ENCODE measurements at regions not wholly inside any gene's neighbourhood (a gene's known extent, or its start where the extent isn't known, plus 50 kb on each side); places are given as distances from the start of the nearest gene placed in this dataset.

DNA sequence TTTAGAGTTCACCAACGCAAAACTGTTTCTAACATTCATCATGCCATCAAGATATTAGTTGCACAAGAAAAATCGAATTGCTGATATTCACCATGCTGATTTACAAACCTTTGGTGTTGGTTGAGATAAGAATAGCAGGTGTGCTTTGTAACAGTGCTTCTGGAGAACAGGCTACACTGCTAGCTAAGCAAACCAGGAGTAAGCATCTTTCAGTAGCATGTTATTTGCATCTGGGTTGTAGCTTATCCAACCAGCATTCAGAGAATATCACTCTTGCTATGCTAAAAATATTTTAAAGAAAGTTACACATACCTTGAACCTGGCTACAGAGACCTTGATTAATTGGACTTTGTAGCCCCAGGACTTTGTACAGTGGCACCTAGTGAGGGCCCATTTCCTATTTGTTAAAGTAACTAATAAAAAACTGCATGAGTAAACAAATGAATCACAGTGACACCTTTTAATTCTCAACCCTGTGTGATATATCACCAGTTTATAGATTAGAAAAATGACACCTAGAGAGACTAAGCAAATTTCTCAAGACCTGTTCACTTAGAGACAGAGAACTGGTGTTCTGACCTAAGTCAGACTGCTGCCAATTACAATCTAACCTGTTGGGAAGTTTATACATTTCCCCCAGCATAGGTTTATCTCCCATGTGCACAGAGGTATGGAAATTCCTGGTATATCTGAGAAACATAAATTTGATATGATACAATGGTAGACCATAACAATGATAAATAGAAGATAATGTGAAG is 435.5 kb upstream of the TGFBR2 start:
- no peak for DNase-seq

DNA sequence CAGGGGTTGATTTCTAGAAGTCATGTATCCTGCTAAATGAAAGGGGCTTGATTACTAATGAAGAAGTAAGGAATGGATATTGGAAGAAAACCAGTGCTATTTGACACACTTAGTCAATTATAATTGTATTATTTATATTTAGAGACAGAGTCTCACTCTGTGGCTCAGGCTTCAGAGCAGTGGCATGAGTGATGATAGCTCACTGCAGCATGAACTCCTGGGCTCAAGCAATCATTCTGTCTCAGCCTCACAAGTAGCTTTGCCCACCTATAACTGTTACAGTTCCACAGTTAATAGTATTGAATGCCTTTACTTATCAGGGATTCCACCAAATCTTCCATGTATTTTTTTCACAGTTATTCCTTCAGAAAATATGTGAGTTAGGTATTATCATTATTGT is 432.0 kb upstream of the TGFBR2 start:
- DNase-seq, result no peak

DNA sequence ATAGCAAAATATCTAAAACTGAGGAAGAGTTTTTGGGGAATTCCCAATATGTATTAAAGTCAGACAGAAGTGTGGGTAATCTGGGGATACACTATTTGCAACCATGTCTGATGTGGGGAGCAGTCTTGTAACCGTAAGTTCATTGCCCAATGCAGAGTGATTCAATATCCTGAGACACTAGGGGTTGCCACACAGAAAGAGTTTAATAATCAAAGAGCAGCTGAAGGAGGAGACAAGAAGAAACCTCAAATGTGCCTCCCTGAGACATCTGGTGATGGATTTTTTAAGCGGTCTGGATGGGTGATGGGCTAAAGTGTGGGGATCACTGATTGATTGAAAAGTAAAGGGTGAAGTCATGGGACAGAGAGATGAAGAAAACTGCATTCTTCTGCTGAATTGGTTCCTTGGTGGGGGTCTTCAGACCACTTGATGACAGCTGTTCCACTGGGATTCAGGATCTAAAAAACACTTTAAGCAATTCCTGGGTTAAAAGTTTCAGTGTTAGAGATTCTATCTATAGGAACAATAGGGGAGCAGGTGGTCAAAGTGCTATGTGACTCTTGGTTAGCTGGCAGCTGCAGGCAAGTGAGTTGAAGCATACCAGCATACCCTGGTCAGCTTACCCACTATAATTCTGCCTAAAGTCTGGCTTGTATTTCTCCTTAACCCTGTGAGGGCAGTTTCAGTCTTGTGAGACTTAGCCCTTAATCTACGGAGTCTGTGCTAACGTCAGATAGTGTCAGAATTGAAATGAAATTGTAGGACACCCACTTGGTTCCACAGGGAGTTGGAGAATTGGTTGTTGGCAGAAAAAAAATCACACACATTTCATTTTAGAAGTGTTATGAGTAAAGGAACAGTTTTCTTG is 425.9 kb upstream of the TGFBR2 start:
- no peak for DNase-seq

DNA sequence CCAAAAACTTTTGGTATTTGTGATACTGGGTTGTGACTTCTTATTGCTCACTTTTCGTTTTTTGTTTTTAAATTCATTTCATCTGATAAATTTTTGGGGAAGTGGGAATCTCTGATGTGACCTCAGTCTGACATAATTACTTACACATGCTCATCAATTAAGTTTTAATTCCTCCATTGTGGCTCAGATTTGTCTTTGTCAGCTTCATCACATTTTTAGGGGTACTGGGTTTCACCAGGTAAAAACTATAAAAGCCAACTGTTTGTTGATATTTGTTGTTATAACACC is 425.3 kb upstream of the TGFBR2 start:
- DNase-seq, result no peak

DNA sequence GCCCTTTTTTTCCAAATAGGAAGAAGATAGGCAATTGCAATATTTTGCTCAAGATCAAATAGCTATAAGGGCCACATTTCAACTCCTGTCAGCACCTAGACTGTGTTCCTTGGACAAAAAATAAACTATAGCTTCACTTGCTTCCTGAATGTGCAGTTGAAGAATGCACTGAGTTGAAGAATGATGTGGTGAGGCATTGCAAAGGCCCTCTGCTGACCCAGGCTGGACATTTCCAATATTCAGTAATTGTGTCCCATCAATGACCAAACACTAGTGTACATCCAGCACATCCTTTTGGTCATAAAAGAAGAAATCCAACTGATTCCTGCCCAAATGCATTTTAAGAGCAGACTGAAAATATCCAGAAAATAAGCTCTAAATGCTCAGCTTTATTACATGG is 424.8 kb upstream of the TGFBR2 start:
- DNase-seq, result no peak

DNA sequence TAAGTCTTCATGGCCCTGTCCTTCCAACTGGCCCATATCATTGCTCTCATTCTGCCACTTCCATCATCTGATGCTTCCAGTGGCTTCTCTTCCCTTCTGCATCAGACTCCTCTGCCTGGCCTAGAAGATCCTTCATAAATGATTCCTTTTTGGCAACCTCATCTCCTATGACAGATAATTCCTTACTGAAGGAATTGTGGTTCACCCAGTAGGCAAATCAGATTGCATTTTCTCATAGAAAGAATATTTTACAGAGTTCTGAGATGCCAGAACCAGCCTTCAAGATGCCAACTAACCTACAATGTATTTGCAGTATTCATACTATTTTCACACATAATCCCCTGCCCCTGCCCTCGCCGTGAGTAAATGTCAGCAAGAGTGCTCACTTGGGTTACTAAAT is 423.0 kb upstream of the TGFBR2 start:
- DNase-seq, result no peak

DNA sequence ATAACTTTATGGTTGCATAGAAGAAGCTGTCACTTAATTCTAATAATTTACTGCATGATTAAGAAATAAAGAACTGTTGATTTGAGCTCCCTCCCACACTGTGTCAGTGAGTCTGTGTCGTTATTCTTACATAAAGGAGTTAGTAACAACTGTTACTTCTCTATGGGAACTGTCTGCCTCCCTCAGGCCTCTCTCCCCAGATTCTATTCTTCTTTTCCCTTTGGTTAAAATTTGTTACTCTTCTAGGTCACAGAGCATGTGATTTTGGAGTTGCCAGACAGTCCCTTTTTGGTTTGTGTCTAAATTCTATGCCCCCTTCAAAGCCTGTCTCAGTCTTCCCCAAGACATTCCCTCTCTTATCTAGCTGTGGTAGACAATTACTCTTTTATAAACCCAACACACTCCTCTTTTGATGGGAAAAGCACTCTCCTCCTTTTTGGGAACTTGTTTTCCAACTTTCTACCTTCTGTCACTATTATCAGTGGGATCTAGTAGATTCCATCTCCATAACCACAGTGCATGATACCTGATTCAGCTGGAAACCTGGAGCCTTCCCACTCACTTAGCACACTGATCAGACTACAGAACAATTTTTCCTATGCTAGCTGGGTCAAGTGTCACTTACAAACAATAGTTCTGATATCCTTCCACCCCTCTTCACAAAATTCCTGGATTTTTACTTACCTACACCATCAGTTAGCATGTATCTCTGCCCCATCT is 422.1 kb upstream of the TGFBR2 start:
- DNase-seq, result no peak

DNA sequence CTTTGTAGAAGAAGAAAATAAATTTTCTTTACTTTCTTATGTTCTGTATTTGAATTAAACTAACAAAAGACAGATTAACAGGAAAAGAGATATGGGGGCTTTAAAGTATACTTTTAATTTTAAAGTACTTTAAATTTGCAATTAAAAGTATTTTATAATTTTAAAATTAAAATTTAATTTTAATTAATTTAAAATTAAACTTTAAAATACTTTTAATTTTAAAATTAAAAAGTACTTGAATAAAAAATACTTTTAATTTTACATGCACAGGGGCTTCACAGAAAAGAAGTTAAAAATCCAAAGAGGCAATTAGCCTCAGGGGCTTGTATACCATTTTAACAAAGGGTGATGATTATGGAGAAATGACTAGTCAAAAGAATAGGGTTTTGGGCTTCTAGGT is 420.5 kb upstream of the TGFBR2 start:
- DNase-seq, result no peak

DNA sequence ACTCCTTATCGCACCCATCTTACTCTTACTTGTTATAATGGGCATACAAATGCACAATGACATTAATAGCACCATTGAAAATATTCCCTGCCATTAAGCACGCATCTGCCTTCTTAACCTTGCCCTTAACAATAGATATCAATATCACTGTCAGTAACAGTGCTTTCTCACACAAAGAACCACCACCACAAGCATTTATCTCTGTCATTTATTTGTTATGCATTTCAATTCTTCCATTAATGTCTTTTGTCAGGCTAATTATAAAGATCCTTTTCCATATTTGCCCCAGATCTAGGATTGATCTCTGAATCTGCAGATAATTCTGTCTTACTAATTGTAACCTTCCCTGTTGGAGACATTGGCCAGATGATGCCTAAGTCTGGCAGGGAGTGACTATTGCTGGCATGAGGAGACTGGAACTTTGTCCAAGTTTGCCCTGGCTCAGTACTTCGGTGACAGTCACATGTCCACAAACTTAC is 419.6 kb upstream of the TGFBR2 start:
- DNase-seq, result no peak

DNA sequence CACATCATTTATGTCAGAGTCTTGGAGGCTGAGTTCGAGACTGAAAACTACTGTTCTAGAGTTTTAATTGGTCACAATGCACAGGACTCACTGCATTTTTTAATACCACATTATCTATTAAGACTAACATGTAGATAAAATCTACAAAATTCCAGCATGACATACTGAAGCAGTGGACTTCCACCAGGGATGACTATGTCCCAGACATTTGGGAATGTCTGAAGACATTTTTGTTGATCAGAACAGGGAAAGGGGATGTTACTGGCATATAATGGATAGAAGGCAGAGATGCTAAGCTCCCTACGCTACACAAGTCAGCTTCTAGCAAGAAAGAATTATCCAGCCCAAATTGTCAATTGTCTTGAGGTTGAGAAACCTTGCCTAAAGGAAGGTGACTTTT is 419.0 kb upstream of the TGFBR2 start:
- DNase-seq, result no peak

DNA sequence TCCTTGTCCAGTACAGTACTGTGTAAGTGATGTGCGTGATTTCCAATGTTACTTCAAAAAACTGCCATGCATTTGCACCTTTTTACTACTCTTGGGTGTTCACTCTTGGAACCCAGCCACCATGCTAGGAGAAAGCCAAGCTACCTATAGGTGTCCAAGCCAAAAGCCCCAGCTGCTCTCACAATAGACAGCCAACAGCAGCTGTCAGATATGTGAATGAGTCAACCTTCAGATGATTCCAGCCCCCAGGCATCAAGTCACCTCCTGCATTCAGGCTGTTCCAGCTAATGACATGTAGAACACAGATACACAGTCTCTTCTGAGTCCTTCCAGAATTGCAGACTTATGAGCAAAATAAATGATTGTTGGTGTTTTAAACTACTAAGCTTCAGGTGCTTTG is 417.7 kb upstream of the TGFBR2 start:
- DNase-seq, result no peak

DNA sequence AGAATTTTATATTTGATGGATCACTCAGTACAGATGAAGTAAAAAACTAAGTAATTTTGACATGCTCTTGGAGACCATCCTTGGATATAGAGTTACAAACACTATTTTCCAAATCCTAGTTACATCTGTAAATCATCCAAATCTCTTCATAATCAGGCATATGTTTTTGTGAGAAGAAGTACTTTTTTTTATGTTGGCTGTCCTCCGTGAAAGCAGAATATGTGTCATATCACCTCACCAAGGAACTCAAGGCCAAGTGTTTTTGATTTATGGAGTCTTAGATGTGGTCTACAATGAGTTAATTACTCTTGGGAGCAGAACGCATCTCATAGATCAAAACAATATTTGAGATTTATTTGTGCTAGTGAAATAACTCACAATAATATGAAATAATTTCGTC is 416.5 kb upstream of the TGFBR2 start:
- no peak for DNase-seq

DNA sequence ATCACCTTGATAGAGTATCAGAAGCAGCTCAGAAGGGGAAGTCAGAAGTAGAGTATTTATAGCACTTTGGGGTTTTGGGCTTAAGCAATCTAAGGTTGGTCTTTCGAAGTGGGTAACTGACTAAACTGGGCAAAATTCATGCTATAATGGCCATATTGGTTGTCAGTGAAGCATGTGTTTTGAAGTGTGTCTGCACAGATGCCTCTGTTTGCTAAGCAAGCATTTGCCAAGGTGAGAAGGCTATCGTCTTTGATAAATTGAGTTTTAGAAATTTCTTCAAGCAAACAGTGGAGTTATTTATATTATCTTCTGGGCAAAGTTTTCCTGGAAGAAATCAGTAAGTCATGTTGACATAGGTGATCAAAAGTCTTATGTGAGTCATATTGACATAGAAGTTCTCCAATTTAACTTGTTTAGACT is 412.8 kb upstream of the TGFBR2 start:
- DNase-seq, result no peak

DNA sequence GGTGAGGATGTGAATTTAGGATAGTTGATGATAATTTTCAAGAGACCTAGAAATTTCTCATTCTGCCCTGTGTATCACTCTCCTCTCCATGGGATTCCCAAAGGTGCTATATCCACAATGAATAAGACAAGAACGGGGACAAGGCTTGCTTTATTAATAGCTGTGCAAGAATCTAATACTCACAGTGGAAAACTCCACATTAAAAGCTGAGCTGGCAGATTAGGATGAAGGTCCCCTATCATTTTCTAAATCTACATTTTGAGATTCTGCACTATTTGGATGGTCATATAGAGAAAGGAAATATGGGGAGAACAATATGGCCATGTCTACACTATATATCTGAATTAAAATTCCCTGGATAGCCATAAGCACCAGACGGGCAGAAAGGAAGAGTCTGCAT is 411.0 kb upstream of the TGFBR2 start:
- no peak for DNase-seq

DNA sequence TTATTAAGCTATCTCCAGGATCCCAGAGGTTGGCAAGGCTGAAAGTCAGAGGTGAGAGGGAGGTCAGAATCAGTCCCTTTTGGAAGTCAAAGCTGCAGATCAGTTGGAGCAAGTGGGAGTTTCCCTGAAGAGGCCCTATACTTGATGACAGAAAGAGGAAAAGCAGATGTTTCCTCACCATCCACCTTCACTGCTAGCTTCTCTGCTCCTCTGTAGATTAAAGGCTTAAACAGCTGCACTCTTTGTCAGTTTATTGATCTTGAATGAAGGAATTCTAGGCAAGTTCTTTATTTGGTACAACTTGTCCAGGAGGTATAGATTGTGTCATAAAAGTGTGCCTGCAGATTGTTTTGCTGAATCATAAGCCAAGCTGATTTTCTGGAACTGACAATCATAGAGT is 408.2 kb upstream of the TGFBR2 start:
- DNase-seq, result no peak

DNA sequence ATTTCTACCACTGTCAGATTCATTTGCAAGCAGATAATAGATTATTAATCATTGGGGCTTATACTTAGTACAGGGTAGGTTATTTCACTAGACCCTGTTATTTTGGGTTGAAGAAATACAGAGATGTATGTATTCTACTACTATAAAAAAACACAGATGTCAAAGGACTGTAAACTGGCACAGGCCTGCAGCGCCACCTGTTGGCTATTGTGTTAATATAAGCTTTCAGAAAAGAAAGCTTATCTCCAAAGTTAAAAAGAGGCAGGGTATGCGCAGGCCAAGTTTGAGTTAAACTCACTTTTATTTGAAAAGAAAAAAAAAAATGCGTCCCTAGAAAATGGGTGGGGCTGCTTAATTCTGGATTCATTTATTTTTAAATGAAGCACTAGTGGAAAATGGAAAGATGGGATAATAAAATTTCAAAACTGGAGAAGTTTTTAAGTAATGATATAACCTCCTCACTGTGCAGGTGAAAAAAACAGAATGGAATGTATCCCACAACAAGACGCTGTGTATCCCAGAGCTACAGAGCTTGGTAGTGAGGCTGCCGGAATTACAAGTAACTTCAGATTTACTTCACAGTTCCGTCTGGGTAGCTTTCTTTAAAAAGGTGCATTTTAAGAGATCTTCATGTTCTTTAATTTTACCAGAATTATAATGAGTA is 407.2 kb upstream of the TGFBR2 start:
- peak; percentile 67 for DNase-seq

DNA sequence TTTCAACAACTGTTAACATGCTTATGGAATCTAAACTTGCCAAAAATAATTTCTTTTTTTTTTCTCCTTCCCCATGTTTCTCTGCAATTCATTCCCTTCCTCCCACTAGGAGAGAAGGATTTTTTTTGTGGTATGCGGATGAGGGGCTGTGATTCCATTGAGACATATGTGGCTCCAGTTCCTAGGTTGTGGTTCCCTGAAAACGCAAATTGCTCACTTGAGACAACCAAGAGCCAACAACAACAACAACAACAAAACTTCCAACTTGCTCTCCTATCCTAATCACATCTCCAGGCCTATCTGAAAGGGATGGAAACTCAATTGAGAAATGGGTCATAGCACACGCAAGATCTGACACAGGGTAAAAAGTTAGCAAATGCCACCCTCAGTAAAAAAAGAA is 406.5 kb upstream of the TGFBR2 start:
- no peak for DNase-seq

DNA sequence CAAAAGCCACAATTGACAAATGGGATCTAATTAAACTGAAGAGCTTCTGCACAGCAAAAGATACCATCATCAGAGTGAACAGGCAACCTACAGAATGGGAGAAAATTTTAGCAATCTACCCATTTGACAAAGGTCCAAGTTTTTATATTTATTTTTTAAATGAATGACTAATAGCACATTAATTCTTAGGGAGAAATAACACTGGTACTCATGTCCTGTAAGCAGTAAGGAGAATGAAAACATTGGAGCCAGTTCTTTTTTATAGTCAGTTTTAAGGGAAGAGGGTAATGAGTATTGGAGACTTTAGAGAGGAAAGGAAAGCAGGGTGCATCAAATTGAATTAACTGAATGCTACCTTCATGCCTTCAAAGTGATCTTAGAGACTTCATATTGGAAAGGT is 404.7 kb upstream of the TGFBR2 start:
- no peak for DNase-seq

DNA sequence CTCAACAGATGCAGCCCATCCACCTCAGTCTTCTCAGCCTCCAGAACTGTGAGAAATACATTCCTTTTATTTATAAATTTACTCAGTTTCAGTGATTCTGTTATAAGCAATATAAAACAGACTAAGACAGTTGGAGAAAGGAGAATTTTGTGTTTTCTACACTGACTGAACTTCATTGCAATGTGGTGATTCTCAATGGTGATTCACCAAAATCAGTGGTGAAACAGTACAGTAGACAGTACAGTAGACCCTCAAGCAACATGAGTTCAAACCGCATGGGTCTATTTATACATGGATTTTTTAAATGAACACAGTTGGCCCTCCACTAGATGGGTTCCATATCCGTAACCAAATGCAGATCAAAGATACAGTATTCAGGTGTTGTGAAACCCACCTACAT is 403.1 kb upstream of the TGFBR2 start:
- DNase-seq, result no peak

DNA sequence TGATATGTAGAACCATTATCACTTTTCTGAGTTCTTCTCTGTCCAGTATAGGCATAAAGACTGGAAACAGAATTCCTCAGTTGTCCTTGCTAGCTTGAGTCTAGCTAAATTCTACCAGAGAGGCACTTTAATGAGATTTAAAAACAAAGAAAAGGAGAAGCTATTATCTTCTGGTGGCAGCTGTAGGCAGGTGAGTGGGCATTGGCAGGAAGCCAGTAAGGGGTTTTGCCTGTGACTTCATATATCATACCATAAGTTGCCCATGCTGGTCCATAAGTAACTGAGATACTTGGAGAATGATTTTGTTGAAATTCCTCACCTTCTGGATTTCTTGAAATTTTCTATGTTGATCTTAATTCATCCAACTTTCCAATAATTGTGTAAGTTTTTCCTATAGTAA is 402.3 kb upstream of the TGFBR2 start:
- DNase-seq, result no peak

DNA sequence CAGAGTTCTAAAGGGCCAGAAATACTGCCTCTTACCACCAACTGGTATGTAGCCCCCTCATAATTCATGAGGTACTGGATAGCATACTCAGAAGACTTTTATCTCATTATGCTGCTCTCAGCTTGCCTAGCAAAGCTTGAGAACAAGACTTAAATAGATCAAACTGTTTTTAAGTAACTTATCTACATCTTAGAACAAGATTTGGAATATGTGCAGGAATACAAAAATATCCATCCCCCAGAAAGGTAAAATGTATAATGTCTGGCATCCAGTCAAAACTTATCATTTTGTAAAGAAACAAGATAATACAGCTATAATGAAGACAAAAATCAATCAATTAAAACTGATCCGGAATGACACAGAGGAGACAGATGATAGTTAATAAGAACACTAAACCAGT is 400.4 kb upstream of the TGFBR2 start:
- DNase-seq, result no peak

DNA sequence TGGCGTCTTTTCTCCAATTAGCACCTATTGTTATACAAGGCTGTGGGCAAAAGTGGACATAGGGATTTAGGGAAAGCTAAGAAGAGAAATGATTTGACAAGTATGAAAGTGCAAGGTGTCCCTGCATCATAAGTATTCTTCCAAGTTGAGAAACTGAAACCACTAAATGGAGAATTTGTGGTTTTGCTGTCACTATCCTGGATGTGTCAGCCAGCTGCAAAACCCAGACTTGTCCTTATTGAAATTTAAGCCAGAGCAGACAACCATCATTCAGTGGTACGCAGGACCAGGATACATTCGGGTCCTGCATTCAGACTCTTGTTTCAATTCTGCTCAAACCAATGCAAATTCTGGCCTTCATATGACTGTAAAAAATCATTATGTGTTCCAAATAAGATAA is 384.8 kb upstream of the TGFBR2 start:
- DNase-seq, result peak; percentile 6

DNA sequence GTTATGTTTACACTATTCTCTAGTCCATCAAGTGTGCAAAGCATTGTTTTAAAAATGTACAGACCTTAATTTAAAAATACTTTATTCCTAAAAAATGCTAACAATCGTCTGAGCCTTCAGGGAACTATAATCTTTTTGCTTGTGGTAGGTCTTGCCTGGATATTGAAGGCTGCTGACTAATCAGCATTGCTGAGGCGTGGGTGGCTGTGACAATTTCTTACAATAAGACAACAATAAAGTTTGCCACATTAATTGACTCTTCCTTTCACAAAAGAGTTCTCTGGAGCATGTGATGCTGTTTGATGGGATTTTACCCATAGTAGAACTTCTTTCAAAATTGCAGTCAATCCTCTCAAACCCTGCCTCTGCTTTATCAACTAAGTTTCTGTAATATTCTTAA is 384.0 kb upstream of the TGFBR2 start:
- no peak for DNase-seq

Data from RPMI8226 (cell line).